T-cell (primary cell): ENCODE measurements at regions not wholly inside any gene's neighbourhood (a gene's known extent, or its start where the extent isn't known, plus 50 kb on each side); places are given as distances from the start of the nearest gene placed in this dataset.

Experiments
- ATAC-seq, 4 experiments: fragments of 200-7000 bp in 3 of 4; fragments of 150-1000 bp in 1 of 4; cut with Tn5 transposase; replicated peaks in 1 of 4; 1 replicate in 3 of 4; 2 replicates in 1 of 4; pipeline ENCODE4 v1.10.0; 2021; ENCODE audit warnings: moderate library complexity in 3 of 4, mild to moderate bottlenecking in 2 of 4, moderate number of reproducible peaks in 1 of 4
- CTCF ChIA-PET, 2 donors: fragments of 300-600 bp; sonication (Branson Sonifier 250); formaldehyde crosslinking; loops; one replicate each; lab custom pipeline; 2022; ENCODE audit warnings: antibody characterized with exemption in 2 of 2; lab: Charles Lee
- POLR2A ChIA-PET, 2 donors: fragments of 300-600 bp; sonication (Branson Sonifier 250); formaldehyde crosslinking; loops; one replicate each; lab custom pipeline; 2022; ENCODE audit warnings: antibody characterized with exemption in 2 of 2; lab: Charles Lee
- DNase-seq, 35 experiments: peaks; one replicate each; pipeline versions ENCODE4 v3.0.0 to v3.0.0-alpha.2; 2013 to 2023
- H3K27ac ChIP-seq: one replicate; pipeline ENCODE4 v1.5.1; 2013; ENCODE audit warnings: low read length
- H3K27me3 ChIP-seq, 2 experiments: replicated peaks in 1 of 2; 1 replicate in 1 of 2; 2 replicates in 1 of 2; pipeline versions ENCODE4 v1.6.1 to v1.7.0; 2013; ENCODE audit warnings: low read length in 1 of 2, mixed read lengths in 1 of 2; ENCODE audit not compliant: control insufficient read depth in 2 of 2, insufficient read depth in 2 of 2; ENCODE audit errors: extremely low read depth in 1 of 2
- H3K36me3 ChIP-seq, 2 donors: 1 replicate in 1 of 2; 2 replicates in 1 of 2; pipeline versions ENCODE4 v1.6.1 to v1.7.0; 2013; ENCODE audit warnings: low read length in 1 of 2; ENCODE audit not compliant: control insufficient read depth in 2 of 2, insufficient read depth in 1 of 2; ENCODE audit errors: extremely low read depth in 1 of 2
- H3K4me1 ChIP-seq, 2 experiments: 1 replicate in 1 of 2; 2 replicates in 1 of 2; pipeline versions ENCODE4 v1.6.1 to v1.7.0; 2013; ENCODE audit warnings: low read length in 2 of 2, mixed read lengths in 1 of 2; ENCODE audit not compliant: insufficient read depth in 2 of 2, control insufficient read depth in 1 of 2; ENCODE audit errors: extremely low read depth in 1 of 2
- H3K4me3 ChIP-seq, 2 donors: 1 replicate in 1 of 2; 2 replicates in 1 of 2; pipeline versions ENCODE4 v1.5.1 to v1.7.0; 2013; ENCODE audit warnings: mild to moderate bottlenecking in 2 of 2, low read length in 1 of 2, moderate library complexity in 1 of 2; ENCODE audit not compliant: control insufficient read depth in 1 of 2; ENCODE audit errors: extremely low read depth in 1 of 2
- H3K9me3 ChIP-seq: 2 replicates; pipeline ENCODE4 v1.7.0; 2013
- H3K27ac Mint-ChIP-seq, 2 donors: one replicate each; pipeline ENCODE4 v1.8.0; 2020 to 2021; ENCODE audit warnings: mild to moderate bottlenecking in 2 of 2, mixed read lengths in 2 of 2
- H3K27me3 Mint-ChIP-seq, 2 donors: one replicate each; pipeline ENCODE4 v1.8.0; 2021 to 2022; ENCODE audit warnings: mixed read lengths in 2 of 2
- H3K36me3 Mint-ChIP-seq: one replicate; pipeline ENCODE4 v1.8.0; 2021; ENCODE audit warnings: mixed read lengths
- H3K4me1 Mint-ChIP-seq, 3 donors: one replicate each; pipeline ENCODE4 v1.8.0; 2020 to 2022; ENCODE audit warnings: mixed read lengths in 3 of 3, mild to moderate bottlenecking in 1 of 3
- H3K4me3 Mint-ChIP-seq, 3 donors: one replicate each; pipeline ENCODE4 v1.8.0; 2020 to 2022; ENCODE audit warnings: mild to moderate bottlenecking in 3 of 3, mixed read lengths in 3 of 3, moderate library complexity in 3 of 3
- H3K9me3 Mint-ChIP-seq, 3 donors: one replicate each; pipeline ENCODE4 v1.8.0; 2020 to 2022; ENCODE audit warnings: mixed read lengths in 3 of 3
- WGBS: methylation state at CpG from one replicate; pipeline ENCODE4 v1.1.5; 2013; ENCODE audit warnings: missing lambda C conversion rate; ENCODE audit not compliant: insufficient coverage; 5-methylcytosine and 5-hydroxymethylcytosine counted together

DNA sequence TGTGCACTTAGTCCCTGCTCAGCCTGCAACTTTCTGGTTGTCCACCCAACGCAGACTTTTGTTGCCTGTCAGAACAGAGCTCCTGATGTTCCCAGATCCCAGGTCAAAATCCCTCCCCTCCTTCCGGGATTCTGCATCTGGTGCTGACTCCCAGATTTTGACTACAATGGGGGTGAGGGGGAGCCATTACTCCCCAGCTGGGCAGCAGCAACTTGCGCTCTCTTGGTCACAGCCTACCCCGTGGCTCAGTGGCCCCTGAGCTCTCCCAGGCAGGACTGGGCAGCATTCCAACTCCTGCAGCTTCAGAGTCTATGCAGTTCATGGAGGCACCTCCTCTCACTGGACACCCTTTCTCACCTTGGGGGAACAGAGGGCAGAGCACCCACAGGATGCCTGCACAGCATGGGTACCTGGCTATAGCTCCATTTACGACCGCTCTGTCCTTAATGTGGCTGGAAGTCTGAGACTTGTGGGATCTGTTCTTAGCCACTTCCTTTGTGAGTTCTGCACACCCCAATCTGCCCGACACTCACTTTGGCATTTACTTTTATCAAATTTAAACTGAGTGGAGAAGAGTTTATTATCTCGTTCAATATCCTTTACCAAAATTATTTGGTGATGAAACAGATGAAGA lies 545.5 kb upstream of the MGMT start:
- CTCF ChIA-PET: no interaction called here
- no peak for ATAC-seq
- 83% methylated on average over 2 of the region's 8 CpGs for WGBS

DNA sequence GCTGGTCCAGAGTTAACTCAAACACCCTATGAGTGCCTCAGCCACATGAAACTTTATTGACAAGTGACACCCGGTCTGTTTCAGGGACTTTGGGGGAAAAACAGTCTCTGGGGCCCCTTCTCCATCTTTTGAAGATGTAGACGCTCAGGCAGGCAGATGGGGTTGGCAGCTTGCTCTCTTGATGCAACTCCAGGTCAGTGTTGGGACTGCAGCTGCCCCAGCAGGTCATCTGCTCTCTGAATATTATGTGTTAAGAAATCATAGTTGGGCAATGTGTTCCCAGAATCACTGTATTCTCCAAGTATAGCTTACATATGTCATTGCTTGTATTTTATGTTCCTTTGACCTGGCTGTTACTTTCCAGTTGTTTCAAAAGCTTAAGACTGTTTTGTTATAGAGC lies 544.9 kb upstream of the MGMT start:
- no peak for ATAC-seq
- POLR2A ChIA-PET: no interaction called here

More for the DNA sequence above, 545.5 kb upstream of the MGMT start:
- no peaks in the 10 kb centered on the region for H3K9me3 ChIP-seq
- no peak overlapping the region for H3K4me3 Mint-ChIP-seq
- no peak overlapping the region for H3K27ac ChIP-seq
- no peaks in the 10 kb centered on the region for H3K4me1 ChIP-seq
- peaks cover 0 to 10% of the 10 kb centered on the region in 2 experiments for H3K27me3 ChIP-seq
- H3K36me3 Mint-ChIP-seq: no peaks in the 10 kb centered on the region
- POLR2A ChIA-PET: no interaction called here
- DNase-seq: no peak
- H3K27ac Mint-ChIP-seq: no peak overlapping the region
- H3K36me3 ChIP-seq: no peaks in the 10 kb centered on the region
- no peak overlapping the region for H3K4me3 ChIP-seq
- peaks cover 0 to 7% of the 10 kb centered on the region in 2 donors for H3K27me3 Mint-ChIP-seq
- H3K9me3 Mint-ChIP-seq: peaks cover 0 to 5% (median 0%) of the 10 kb centered on the region in 3 donors
- H3K4me1 Mint-ChIP-seq: peaks cover 0 to 4% (median 0%) of the 10 kb centered on the region in 3 donors

DNA sequence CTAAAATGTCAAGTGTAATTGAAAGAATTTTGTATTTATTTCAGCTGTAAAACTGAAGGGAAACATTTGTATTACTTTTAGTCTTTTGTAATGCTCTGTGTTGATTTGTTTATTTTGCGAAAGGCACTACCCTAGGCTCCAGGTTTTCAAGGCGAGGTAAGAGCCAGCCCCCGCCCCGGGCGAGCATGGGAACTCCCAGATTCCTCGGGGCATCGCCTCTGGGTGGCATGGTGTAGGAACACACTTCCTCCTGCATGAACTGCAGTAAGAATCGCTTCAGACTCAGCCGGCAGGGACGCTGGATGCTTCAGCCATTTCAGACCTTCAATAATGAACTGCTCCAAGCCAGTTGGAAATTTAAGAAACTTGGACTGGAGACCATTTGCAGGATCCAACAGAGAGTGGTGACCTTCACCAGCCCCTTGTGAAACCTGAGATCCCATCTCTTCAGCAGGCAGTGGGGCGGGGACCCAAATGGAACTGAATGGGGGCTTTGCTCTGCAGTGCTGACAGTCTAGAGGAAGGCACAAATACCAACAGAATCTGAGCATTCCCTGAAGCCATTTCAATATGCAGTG lies 544.3 kb upstream of the MGMT start:
- H3K36me3 ChIP-seq: no peaks in the 10 kb centered on the region
- WGBS: 47% methylated on average over 9 of the region's 11 CpGs
- CTCF ChIA-PET: interaction anchor here in 1 of 2 donors (0.7 kb wide), 1 partner anchor 1945 kb away, joined by 3 read pairs; no protein-coding TSS in a partner anchor
- Mint-ChIP-seq H3K4me3 (no peak overlapping the region), H3K9me3 (peaks cover 0 to 5% (median 0%) of the 10 kb centered on the region in 3 donors), H3K36me3 (no peaks in the 10 kb centered on the region), H3K27ac (no peak overlapping the region), H3K27me3 (peaks cover 0 to 7% of the 10 kb centered on the region in 2 donors), H3K4me1 (peaks cover 0 to 4% (median 0%) of the 10 kb centered on the region in 3 donors)
- ATAC-seq (no peak), DNase-seq (no peak)
- H3K27ac ChIP-seq: no peak overlapping the region
- no peak overlapping the region for H3K4me3 ChIP-seq
- peaks cover 0 to 7% of the 10 kb centered on the region in 2 experiments for H3K27me3 ChIP-seq
- POLR2A ChIA-PET: no interaction called here
- H3K9me3 ChIP-seq: no peaks in the 10 kb centered on the region
- no peaks in the 10 kb centered on the region for H3K4me1 ChIP-seq

More for the DNA sequence above, 544.9 kb upstream of the MGMT start:
- Histone ChIP-seq H3K27ac (no peak overlapping the region), H3K27me3 (peaks cover 0 to 7% of the 10 kb centered on the region in 2 experiments), H3K4me3 (no peak overlapping the region), H3K4me1 (no peaks in the 10 kb centered on the region), H3K9me3 (no peaks in the 10 kb centered on the region), H3K36me3 (no peaks in the 10 kb centered on the region)
- Mint-ChIP-seq H3K4me1 (peaks cover 0 to 4% (median 0%) of the 10 kb centered on the region in 3 donors), H3K36me3 (no peaks in the 10 kb centered on the region), H3K9me3 (peaks cover 0 to 5% (median 0%) of the 10 kb centered on the region in 3 donors), H3K4me3 (no peak overlapping the region), H3K27ac (no peak overlapping the region), H3K27me3 (peaks cover 0 to 7% of the 10 kb centered on the region in 2 donors)
- DNase-seq: no peak
- CTCF ChIA-PET: no interaction called here
- 74% methylated on average over 2 of the region's 2 CpGs for WGBS

DNA sequence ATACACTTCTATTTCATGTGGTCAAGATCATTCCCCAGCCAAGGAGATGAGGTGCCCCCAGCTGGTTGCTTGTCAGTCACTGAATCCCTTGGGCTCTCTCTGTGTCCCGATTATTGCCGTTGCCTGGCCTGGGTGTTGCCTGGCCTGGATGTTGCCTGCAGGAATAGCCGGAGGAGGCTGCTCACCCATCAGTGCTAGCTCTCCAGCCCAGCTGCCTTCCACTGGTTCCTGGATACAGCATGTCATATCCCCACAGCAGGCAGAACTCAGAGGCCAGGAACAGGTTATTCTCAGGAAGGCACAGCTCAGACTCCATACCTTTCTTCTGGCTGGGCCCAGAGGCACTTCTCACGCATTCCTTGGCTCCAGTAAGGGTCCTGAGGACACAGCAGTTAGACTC lies 542.1 kb upstream of the MGMT start:
- H3K9me3 Mint-ChIP-seq: peaks cover 0 to 5% (median 0%) of the 10 kb centered on the region in 3 donors
- H3K27me3 Mint-ChIP-seq: peaks cover 2 to 13% of the 10 kb centered on the region in 2 donors
- ATAC-seq: no peak
- POLR2A ChIA-PET: no interaction called here
- CTCF ChIA-PET: no interaction called here
- H3K36me3 Mint-ChIP-seq: no peaks in the 10 kb centered on the region
- no peaks in the 10 kb centered on the region for H3K4me1 ChIP-seq
- H3K4me3 Mint-ChIP-seq: no peak overlapping the region
- no peak overlapping the region for H3K27ac Mint-ChIP-seq
- H3K36me3 ChIP-seq: no peaks in the 10 kb centered on the region
- H3K4me1 Mint-ChIP-seq: peaks cover 0 to 4% (median 0%) of the 10 kb centered on the region in 3 donors
- WGBS: 74% methylated on average over 4 of the region's 4 CpGs
- H3K4me3 ChIP-seq: no peak overlapping the region
- DNase-seq: no peak
- peaks cover 0 to 9% of the 10 kb centered on the region in 2 experiments for H3K27me3 ChIP-seq
- H3K27ac ChIP-seq: no peak overlapping the region
- H3K9me3 ChIP-seq: no peaks in the 10 kb centered on the region

DNA sequence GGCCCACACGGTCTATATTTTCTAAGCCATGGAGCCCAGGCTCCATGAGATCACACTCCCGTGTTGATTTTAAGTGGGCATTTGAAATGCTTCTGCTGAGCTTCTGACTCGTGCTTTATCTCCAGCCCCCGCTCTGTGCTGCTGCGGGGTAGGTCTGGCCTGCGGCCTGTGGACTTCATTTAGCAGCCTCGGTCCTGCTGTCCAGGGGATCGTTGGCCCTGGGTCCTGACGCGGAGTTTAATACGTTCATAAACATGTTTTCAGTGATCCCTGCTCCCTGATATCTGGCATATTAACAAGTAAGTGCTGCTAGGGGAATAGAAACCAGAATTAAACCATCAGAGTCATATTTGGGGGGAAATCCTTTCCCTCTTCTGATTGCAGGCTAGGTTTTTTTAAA lies 540.3 kb upstream of the MGMT start:
- 91% methylated on average over 11 of the region's 11 CpGs for WGBS
- H3K27me3 ChIP-seq: peaks cover 0 to 9% of the 10 kb centered on the region in 2 experiments

DNA sequence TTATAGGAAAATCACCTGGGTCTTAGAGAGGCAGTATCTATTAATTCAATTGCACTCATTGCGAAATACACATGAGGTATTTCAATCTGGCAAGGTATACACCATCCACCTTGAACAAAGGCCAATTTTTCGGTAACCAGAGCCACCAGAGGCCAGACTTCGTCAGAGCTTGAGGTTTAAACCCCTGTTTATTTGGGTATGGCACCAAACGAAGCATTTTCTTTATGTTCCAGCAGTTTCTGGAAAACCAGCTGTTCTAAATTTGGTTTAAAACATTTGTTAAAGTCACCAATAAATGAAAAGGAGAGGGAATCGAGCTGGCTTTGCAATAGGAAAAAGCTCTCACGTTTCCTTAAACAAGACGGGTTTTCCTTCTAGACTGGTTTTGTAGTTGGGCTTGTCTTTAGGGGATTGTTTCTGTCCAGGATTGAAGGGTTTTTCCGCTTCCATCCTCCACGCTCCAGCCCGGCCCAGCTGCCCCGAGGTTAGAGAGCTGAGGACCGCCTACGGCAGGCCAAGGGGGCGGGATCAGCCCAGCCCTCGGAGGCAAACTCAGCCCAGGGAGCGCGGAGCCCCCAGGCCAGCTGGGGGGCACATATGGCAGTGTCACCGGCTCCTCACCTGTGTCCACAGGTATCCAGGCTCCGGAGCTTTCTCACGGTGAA lies 539.4 kb upstream of the MGMT start:
- CTCF ChIA-PET: no interaction called here

More for the DNA sequence above, 540.3 kb upstream of the MGMT start:
- ChIA-PET POLR2A (no interaction called here), CTCF (no interaction called here)
- Mint-ChIP-seq H3K9me3 (peaks cover 0 to 5% (median 0%) of the 10 kb centered on the region in 3 donors), H3K4me3 (no peak overlapping the region), H3K27ac (no peak overlapping the region), H3K4me1 (peaks cover 0 to 3% (median 0%) of the 10 kb centered on the region in 3 donors), H3K27me3 (peaks cover 2 to 10% of the 10 kb centered on the region in 2 donors), H3K36me3 (no peaks in the 10 kb centered on the region)
- Histone ChIP-seq H3K27ac (no peak overlapping the region), H3K9me3 (no peaks in the 10 kb centered on the region), H3K4me3 (no peak overlapping the region), H3K4me1 (no peaks in the 10 kb centered on the region), H3K36me3 (no peaks in the 10 kb centered on the region)
- ATAC-seq (no peak), DNase-seq (no peak)

More for the DNA sequence above, 539.4 kb upstream of the MGMT start:
- no peaks in the 10 kb centered on the region for H3K36me3 ChIP-seq
- Mint-ChIP-seq H3K4me1 (no peaks in the 10 kb centered on the region), H3K4me3 (no peak overlapping the region), H3K27me3 (peaks cover 2 to 10% of the 10 kb centered on the region in 2 donors), H3K27ac (no peak overlapping the region), H3K36me3 (no peaks in the 10 kb centered on the region), H3K9me3 (peaks cover 0 to 5% (median 0%) of the 10 kb centered on the region in 3 donors)
- no peaks in the 10 kb centered on the region for H3K4me1 ChIP-seq
- no peak overlapping the region for H3K4me3 ChIP-seq
- ATAC-seq (no peak), DNase-seq (no peak)
- H3K9me3 ChIP-seq: no peaks in the 10 kb centered on the region
- POLR2A ChIA-PET: no interaction called here
- H3K27ac ChIP-seq: no peak overlapping the region
- H3K27me3 ChIP-seq: peaks cover 0 to 8% of the 10 kb centered on the region in 2 experiments
- WGBS: 80% methylated on average over 14 of the region's 20 CpGs
